Small intestine (tissue), 7 donors: ENCODE measurements at regions not wholly inside any gene's neighbourhood (a gene's known extent, or its start where the extent isn't known, plus 50 kb on each side); places are given as distances from the start of the nearest gene placed in this dataset.
A peak's percentile ranks its signal among the peaks of the same experiment; 100 is the strongest.

Experiments used
- DNase-seq, 2 donors: peaks; one replicate each; pipeline versions ENCODE4 v3.0.0 to v3.0.0-alpha.2; 2013
- FAIRE-seq: peaks from 2 replicates; lab custom pipeline; 2012; peaks lifted over from hg19 to GRCh38; lab: Jason Lieb, UNC
- H3K27ac ChIP-seq, 3 donors: one replicate each; pipeline ENCODE4 v1.5.1; 2013; ENCODE audit warnings: low read length in 2 of 3, mild to moderate bottlenecking in 2 of 3, control low read depth in 1 of 3, inconsistent platforms in 1 of 3, low read depth in 1 of 3, moderate library complexity in 1 of 3
- H3K27me3 ChIP-seq, 3 donors: one replicate each; pipeline ENCODE4 v1.6.1; 2013; ENCODE audit warnings: low read length in 3 of 3, inconsistent platforms in 1 of 3; ENCODE audit not compliant: control insufficient read depth in 3 of 3, insufficient read depth in 3 of 3
- H3K36me3 ChIP-seq, 3 donors: one replicate each; pipeline ENCODE4 v1.6.1; 2013; ENCODE audit warnings: low read length in 3 of 3, inconsistent platforms in 1 of 3, low read depth in 1 of 3, mild to moderate bottlenecking in 1 of 3, moderate library complexity in 1 of 3; ENCODE audit not compliant: control insufficient read depth in 3 of 3, insufficient read depth in 2 of 3
- H3K4me1 ChIP-seq, 3 donors: one replicate each; pipeline ENCODE4 v1.6.1; 2013; ENCODE audit warnings: low read length in 2 of 3, inconsistent platforms in 1 of 3, low read depth in 1 of 3, mild to moderate bottlenecking in 1 of 3, moderate library complexity in 1 of 3; ENCODE audit not compliant: control insufficient read depth in 3 of 3, insufficient read depth in 2 of 3
- H3K4me3 ChIP-seq, 3 donors: one replicate each; pipeline ENCODE4 v1.5.1; 2013; ENCODE audit warnings: low read length in 3 of 3, control low read depth in 1 of 3, inconsistent platforms in 1 of 3, low read depth in 1 of 3, mild to moderate bottlenecking in 1 of 3, moderate library complexity in 1 of 3
- H3K9me3 ChIP-seq, 2 donors: one replicate each; pipeline ENCODE4 v1.6.1; 2013; ENCODE audit warnings: low read depth in 1 of 2, low read length in 1 of 2; ENCODE audit not compliant: control insufficient read depth in 2 of 2, insufficient read depth in 1 of 2
- WGBS, 3 donors: extraction: QIAGEN DNeasy Blood & Tissue Kit; methylation state at CpG; one replicate each; pipeline ENCODE4 v1.1.7; 2013; 5-methylcytosine and 5-hydroxymethylcytosine counted together
- donor health status: healthy with polysubstance abuse.
- donor health status: control.
- donor health status: control.
- donor health status: Bipolar disorder and iron deficiency.
- donor health status: healthy.

- FAIRE-seq (no peak), DNase-seq (no peak)
- Histone ChIP-seq H3K27ac (no peak overlapping the region), H3K27me3 (no peaks in the 10 kb centered on the region), H3K9me3 (no peaks in the 10 kb centered on the region), H3K4me3 (no peak overlapping the region), H3K36me3 (no peaks in the 10 kb centered on the region), H3K4me1 (no peaks in the 10 kb centered on the region)
- WGBS, 3 donors = 55 to 71% (median 61%) methylated on average over 4 of the region's 4 CpGs
Observed at GRCh38 chr5:2217219-2217618, 334.5 kb upstream of the IRX4 start.

- DNase-seq (no peak), FAIRE-seq (no peak)
- H3K36me3 ChIP-seq = no peaks in the 10 kb centered on the region
- no peak overlapping the region for H3K27ac ChIP-seq
- no peaks in the 10 kb centered on the region for H3K27me3 ChIP-seq
- WGBS, 3 donors = 67 to 70% (median 68%) methylated on average over 15 of the region's 15 CpGs
- H3K4me1 ChIP-seq = no peaks in the 10 kb centered on the region
- H3K4me3 ChIP-seq = no peak overlapping the region
- no peaks in the 10 kb centered on the region for H3K9me3 ChIP-seq
Observed at GRCh38 chr5:2214910-2215590, 332.3 kb upstream of the IRX4 start.

- WGBS, 3 donors = 71 to 75% (median 75%) methylated on average over 10 of the region's 10 CpGs
- no peaks in the 10 kb centered on the region for H3K36me3 ChIP-seq
- H3K27ac ChIP-seq = no peak overlapping the region
- DNase-seq (no peak), FAIRE-seq (no peak)
- no peaks in the 10 kb centered on the region for H3K27me3 ChIP-seq
- H3K9me3 ChIP-seq = no peaks in the 10 kb centered on the region
- no peaks in the 10 kb centered on the region for H3K4me1 ChIP-seq
- no peak overlapping the region for H3K4me3 ChIP-seq
Observed at GRCh38 chr5:2213121-2213730, 330.5 kb upstream of the IRX4 start.

DNA sequence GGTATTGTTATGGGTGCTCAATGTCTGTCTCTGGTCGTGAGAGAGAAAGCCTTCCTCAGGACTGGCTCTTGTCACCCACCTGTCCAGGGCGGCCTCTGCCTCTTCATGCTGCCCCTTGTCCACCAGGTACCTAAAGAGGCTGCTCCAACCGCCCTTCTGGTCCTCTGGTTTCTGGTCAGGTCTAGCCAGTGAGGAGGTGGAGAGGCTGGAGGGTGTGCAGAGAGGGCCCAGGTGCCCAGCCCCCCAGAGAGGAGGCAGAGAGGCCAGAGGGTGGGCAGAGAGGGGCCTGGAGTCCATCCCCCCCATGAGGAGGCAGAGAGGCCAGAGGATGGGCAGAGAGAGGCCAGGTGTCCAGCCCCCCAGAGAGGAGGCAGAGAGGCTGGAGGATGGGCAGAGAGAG, 329.8 kb upstream of the IRX4 start:
- DNase-seq (no peak), FAIRE-seq (no peak)
- no peaks in the 10 kb centered on the region for H3K9me3 ChIP-seq
- no peak overlapping the region for H3K27ac ChIP-seq
- peaks cover 0 to 4% (median 0%) of the 10 kb centered on the region in 3 donors for H3K27me3 ChIP-seq
- H3K4me1 ChIP-seq = no peaks in the 10 kb centered on the region
- no peaks in the 10 kb centered on the region for H3K36me3 ChIP-seq
- WGBS, 3 donors = 67 to 75% (median 69%) methylated on average over 3 of the region's 3 CpGs
- no peak overlapping the region for H3K4me3 ChIP-seq

DNA sequence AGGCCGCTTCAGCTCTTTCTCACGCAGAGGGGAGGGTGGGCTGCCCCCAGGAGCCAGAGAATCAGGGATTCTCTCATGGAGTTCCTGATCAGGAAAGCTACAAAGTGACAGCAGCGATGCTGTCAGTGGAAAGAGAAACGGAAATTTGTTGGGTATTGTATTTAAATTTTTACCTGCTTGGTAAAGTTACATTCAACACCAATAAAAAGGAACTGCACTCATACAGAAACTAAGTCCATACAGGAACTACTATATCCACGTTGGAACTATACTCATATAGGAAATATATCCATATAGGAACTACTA, 325.5 kb upstream of the IRX4 start:
- Histone ChIP-seq H3K4me3 (no peak overlapping the region), H3K4me1 (no peaks in the 10 kb centered on the region), H3K27me3 (peaks cover 0 to 5% (median 0%) of the 10 kb centered on the region in 3 donors), H3K36me3 (no peaks in the 10 kb centered on the region), H3K27ac (no peak overlapping the region), H3K9me3 (no peaks in the 10 kb centered on the region)
- DNase-seq = no peak
- WGBS, 3 donors = 38 to 49% (median 44%) methylated on average over 5 of the region's 5 CpGs
- FAIRE-seq = no peak

DNA sequence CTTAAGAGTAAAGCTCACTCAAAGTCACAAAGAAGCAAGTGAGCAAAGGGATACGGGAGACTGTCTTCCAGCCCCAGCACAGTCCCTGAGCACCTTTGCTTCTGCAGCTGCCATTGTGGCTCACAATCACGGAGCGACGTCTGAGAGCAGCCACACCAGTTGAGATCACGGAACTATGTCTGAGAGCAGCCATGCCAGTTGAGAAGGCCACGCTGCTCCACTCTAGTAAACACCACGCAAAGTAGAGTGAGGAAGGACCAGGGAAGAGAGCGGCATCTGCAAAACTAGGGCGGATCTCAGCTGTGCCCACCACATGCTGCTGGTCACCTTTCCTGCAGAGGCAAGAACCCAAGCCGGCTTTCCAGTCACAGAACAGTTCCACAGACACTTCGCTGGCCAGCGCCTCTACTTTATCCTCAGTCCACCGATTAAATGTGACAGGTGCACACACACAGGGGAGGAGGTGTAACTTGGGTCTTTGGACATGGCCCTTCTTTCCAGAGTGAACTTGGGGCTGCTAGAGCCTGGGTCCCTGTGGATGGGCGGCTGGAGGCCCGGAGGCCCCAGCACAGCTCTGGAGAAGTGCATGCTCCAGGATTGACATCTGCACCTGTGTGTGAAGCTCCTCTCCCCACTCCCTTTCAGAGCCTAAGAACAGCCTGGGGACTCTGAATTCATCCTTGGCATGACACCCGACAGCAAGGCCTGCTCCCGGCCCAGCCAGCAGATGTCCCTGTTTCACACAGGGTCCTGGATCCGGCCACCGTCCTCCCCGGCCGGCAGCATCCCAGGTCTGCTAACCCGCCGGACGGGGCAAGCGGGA, 324.9 kb upstream of the IRX4 start:
- Histone ChIP-seq H3K27me3 (peaks cover 0 to 5% (median 0%) of the 10 kb centered on the region in 3 donors), H3K9me3 (no peaks in the 10 kb centered on the region), H3K4me1 (no peaks in the 10 kb centered on the region), H3K27ac (no peak overlapping the region), H3K4me3 (no peak overlapping the region), H3K36me3 (no peaks in the 10 kb centered on the region)
- FAIRE-seq (no peak), DNase-seq (peak in 1 of 2 donors; percentile 8)
- 61 to 62% (median 61%) methylated on average over 25 of the region's 25 CpGs for WGBS, 3 donors

DNA sequence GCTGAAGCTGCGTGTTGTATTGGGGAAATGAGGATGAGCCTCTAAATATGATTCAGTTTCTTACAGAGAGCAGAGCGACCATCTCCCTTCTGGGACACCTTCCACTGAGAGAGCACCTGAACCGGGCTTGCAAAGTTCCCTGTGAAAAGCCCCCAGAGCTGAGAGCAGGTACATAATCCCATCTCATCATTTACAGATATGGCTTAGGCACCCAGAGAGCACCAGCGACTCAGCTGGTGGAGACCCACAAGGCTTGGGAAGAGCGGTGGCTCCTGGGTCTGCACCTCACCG, 324.3 kb upstream of the IRX4 start:
- FAIRE-seq = no peak
- no peaks in the 10 kb centered on the region for H3K9me3 ChIP-seq
- no peak for DNase-seq
- no peak overlapping the region for H3K27ac ChIP-seq
- H3K27me3 ChIP-seq = peaks cover 0 to 5% (median 0%) of the 10 kb centered on the region in 3 donors
- no peaks in the 10 kb centered on the region for H3K36me3 ChIP-seq
- 90 to 97% (median 93%) methylated on average over 6 of the region's 6 CpGs for WGBS, 3 donors
- H3K4me3 ChIP-seq = no peak overlapping the region
- no peaks in the 10 kb centered on the region for H3K4me1 ChIP-seq

GRCh38 chr5:2206293-2207108, 323.8 kb upstream of the IRX4 start:
- no peak for DNase-seq

More at GRCh38 chr5:2206293-2207108, 323.8 kb upstream of the IRX4 start:
- H3K36me3 ChIP-seq = no peaks in the 10 kb centered on the region
- H3K27ac ChIP-seq = no peak overlapping the region
- no peaks in the 10 kb centered on the region for H3K9me3 ChIP-seq
- H3K27me3 ChIP-seq = peaks cover 0 to 5% (median 0%) of the 10 kb centered on the region in 3 donors
- no peak for FAIRE-seq
- WGBS, 3 donors = 79 to 81% (median 79%) methylated on average over 28 of the region's 28 CpGs
- no peaks in the 10 kb centered on the region for H3K4me1 ChIP-seq
- H3K4me3 ChIP-seq = no peak overlapping the region
